Chondrocyte (in vitro differentiated cells): ENCODE measurements at regions not wholly inside any gene's neighbourhood (a gene's known extent, or its start where the extent isn't known, plus 50 kb on each side); places are given as distances from the start of the nearest gene placed in this dataset.

Experiments used
- DNase-seq: peaks from one replicate; pipeline ENCODE4 v3.0.0; 2021; ENCODE audit warnings: mixed read lengths, low spot score
- H3K27ac Mint-ChIP-seq: one replicate; pipeline ENCODE4 v1.8.0; 2021; ENCODE audit warnings: mild to moderate bottlenecking, moderate library complexity, mixed read lengths; ENCODE audit not compliant: unreplicated experiment
- H3K27me3 Mint-ChIP-seq: 2 replicates; pipeline ENCODE4 v1.8.0; 2021; ENCODE audit warnings: low read depth, mixed read lengths
- H3K36me3 Mint-ChIP-seq: 2 replicates; pipeline ENCODE4 v1.8.0; 2021; ENCODE audit warnings: low read depth, mixed read lengths
- H3K4me1 Mint-ChIP-seq: 2 replicates; pipeline ENCODE4 v1.8.0; 2021; ENCODE audit warnings: low read depth, mild to moderate bottlenecking, mixed read lengths
- H3K4me3 Mint-ChIP-seq: one replicate; pipeline ENCODE4 v1.8.0; 2021; ENCODE audit warnings: mild to moderate bottlenecking, moderate library complexity, mixed read lengths; ENCODE audit not compliant: unreplicated experiment
- H3K9me3 Mint-ChIP-seq: 2 replicates; pipeline ENCODE4 v1.8.0; 2021; ENCODE audit warnings: low read depth, mixed read lengths
- TF ChIP-seq, protein P1 (sequence below): fragments of 200-600 bp; sonication (generic); IDR thresholded peaks from 2 replicates; pipeline ENCODE4 v1.5.0; 2021; ENCODE audit warnings: antibody characterized with exemption, mild to moderate bottlenecking, moderate library complexity

DNA sequence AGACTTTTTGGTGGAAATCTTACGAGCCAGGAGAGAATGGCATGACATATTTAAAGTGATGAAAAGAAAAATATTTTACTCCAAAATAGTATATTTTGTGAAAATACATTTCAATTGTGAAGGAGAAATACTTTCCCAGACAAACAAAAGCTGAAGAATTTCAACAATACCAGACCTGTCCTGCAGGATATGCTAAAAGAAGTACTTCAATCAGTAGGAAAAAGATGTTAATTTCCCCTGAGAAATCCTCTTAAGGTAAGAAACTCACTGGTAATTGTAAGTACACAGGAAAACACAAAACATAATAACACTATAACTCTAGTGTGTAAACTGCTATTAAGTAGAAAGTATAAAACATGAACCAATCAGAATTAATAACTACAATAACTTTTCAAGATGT lies 341.8 kb upstream of the GJE1 start:
- no peak for DNase-seq
- H3K36me3 Mint-ChIP-seq: peaks cover 4% of the 10 kb centered on the region
- H3K4me1 Mint-ChIP-seq: no peaks in the 10 kb centered on the region
- no peak overlapping the region for H3K27ac Mint-ChIP-seq
- TF ChIP-seq, protein P1, sequence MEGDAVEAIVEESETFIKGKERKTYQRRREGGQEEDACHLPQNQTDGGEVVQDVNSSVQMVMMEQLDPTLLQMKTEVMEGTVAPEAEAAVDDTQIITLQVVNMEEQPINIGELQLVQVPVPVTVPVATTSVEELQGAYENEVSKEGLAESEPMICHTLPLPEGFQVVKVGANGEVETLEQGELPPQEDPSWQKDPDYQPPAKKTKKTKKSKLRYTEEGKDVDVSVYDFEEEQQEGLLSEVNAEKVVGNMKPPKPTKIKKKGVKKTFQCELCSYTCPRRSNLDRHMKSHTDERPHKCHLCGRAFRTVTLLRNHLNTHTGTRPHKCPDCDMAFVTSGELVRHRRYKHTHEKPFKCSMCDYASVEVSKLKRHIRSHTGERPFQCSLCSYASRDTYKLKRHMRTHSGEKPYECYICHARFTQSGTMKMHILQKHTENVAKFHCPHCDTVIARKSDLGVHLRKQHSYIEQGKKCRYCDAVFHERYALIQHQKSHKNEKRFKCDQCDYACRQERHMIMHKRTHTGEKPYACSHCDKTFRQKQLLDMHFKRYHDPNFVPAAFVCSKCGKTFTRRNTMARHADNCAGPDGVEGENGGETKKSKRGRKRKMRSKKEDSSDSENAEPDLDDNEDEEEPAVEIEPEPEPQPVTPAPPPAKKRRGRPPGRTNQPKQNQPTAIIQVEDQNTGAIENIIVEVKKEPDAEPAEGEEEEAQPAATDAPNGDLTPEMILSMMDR: no peak
- H3K4me3 Mint-ChIP-seq: no peak overlapping the region
- no peaks in the 10 kb centered on the region for H3K27me3 Mint-ChIP-seq
- peaks cover 12% of the 10 kb centered on the region for H3K9me3 Mint-ChIP-seq

DNA sequence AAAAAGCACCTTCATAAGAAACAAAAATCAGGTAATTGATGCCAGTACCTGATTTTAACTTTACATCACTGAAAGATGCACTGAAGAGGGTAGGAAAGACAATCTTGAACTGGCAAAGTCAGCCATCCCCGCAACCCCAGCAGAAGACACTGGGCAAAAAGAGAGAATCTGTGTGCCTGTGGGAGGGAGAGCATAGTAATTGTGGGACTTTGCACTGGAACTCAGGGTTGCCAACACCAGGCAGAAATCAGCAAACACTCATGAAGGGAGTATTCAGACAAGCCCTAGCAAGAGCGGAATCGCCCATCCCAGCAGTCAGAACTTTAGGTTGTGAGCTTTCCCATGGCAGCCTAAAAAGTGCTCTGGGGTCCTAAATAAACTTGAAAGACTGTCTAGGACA lies 344.6 kb upstream of the GJE1 start:
- no peak overlapping the region for H3K27ac Mint-ChIP-seq
- peaks cover 4% of the 10 kb centered on the region for H3K36me3 Mint-ChIP-seq
- TF ChIP-seq, protein P1: no peak
- no peaks in the 10 kb centered on the region for H3K4me1 Mint-ChIP-seq
- no peaks in the 10 kb centered on the region for H3K27me3 Mint-ChIP-seq
- no peak for DNase-seq
- H3K9me3 Mint-ChIP-seq: peaks cover 9% of the 10 kb centered on the region
- H3K4me3 Mint-ChIP-seq: no peak overlapping the region

GRCh38 chr6:141783585-141783984 lies 349.1 kb upstream of the GJE1 start:
- Mint-ChIP-seq H3K9me3 (peaks cover 3% of the 10 kb centered on the region), H3K4me3 (no peak overlapping the region), H3K27me3 (no peaks in the 10 kb centered on the region), H3K27ac (no peak overlapping the region), H3K36me3 (no peaks in the 10 kb centered on the region), H3K4me1 (no peaks in the 10 kb centered on the region)
- no peak for DNase-seq
- TF ChIP-seq, protein P1: no peak

- no peaks in the 10 kb centered on the region for H3K4me1 Mint-ChIP-seq
- no peak overlapping the region for H3K4me3 Mint-ChIP-seq
- TF ChIP-seq, protein P1: no peak
Measured at GRCh38 chr6:141780296-141780695, 352.4 kb upstream of the GJE1 start.

DNA sequence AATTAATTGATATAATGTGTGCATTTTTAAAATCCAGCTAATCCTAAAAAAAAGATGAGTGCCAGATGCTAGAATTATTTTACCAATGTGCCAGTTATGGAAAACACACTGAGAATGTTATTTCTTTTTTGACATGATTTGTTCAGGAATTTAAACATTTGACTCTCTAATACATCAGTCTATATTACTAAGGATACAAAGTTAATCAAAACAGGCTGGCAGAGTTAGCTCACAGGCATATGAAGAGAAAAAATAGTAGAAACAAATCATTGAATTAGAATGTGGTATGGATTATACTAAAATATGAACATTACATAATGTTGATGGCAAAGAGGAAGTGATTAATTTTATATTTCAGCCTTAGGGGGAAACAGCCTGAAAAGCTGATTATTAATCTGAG lies 368.3 kb upstream of the GJE1 start:
- Mint-ChIP-seq H3K27ac (no peak overlapping the region), H3K9me3 (no peaks in the 10 kb centered on the region), H3K4me3 (no peak overlapping the region), H3K4me1 (peaks cover 7% of the 10 kb centered on the region), H3K36me3 (no peaks in the 10 kb centered on the region), H3K27me3 (peaks cover 1% of the 10 kb centered on the region)
- TF ChIP-seq, protein P1: no peak
- no peak for DNase-seq

More at GRCh38 chr6:141780296-141780695, 352.4 kb upstream of the GJE1 start:
- no peaks in the 10 kb centered on the region for H3K27me3 Mint-ChIP-seq
- DNase-seq: no peak
- peaks cover 3% of the 10 kb centered on the region for H3K9me3 Mint-ChIP-seq
- H3K27ac Mint-ChIP-seq: no peak overlapping the region
- no peaks in the 10 kb centered on the region for H3K36me3 Mint-ChIP-seq
